ENCODE measurements at regions not wholly inside any gene's neighbourhood (a gene's known extent, or its start where the extent isn't known, plus 50 kb on each side); places are given as distances from the start of the nearest gene placed in this dataset.

DNA sequence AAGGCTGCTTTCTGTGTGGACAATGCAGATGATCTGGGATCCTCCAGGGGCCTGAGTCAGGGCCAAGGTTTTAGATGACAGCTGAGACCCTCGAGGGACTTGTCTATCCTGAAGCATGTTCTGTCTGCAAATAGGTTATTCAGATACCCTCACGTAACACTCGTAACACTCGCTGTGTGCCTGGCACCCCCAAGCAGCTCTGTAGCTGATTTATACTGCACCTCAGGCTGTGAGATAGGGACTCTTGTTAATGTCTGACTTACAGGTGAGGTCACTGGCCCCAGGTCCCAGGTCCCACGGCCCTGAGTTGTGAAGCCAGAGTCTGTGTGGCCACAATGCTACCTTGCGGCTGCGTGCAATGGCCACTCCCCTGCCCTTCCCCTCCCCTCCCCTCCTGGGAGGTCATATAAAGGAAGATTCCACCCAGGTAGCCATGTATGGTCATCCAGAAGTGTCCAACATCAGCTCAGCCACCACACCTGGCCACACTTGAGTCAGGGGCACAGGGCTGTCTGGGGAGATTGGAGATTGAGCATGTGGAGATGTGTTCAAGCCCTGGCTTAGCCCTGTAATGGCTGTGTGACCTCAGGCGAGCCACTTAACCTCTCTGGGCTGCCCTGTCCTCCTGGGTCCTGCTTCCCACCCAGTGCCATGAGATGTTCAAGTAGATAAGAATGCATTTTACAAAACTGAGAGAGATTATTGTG lies 687.7 kb downstream of the MATN1 start:
- Histone ChIP-seq H3K27ac (ENCODE audit: low read depth in 2 of 2, low read length in 2 of 2) (no peak overlapping the region), H3K36me3 (ENCODE audit: control insufficient read depth in 2 of 2, insufficient read depth in 2 of 2, low read length in 2 of 2) (no peaks in the 10 kb centered on the region), H3K4me1 (ENCODE audit: control insufficient read depth in 2 of 2, insufficient read depth in 2 of 2, low read length in 2 of 2) (peaks cover 7 to 10% of the 10 kb centered on the region in 2 donors)

DNA sequence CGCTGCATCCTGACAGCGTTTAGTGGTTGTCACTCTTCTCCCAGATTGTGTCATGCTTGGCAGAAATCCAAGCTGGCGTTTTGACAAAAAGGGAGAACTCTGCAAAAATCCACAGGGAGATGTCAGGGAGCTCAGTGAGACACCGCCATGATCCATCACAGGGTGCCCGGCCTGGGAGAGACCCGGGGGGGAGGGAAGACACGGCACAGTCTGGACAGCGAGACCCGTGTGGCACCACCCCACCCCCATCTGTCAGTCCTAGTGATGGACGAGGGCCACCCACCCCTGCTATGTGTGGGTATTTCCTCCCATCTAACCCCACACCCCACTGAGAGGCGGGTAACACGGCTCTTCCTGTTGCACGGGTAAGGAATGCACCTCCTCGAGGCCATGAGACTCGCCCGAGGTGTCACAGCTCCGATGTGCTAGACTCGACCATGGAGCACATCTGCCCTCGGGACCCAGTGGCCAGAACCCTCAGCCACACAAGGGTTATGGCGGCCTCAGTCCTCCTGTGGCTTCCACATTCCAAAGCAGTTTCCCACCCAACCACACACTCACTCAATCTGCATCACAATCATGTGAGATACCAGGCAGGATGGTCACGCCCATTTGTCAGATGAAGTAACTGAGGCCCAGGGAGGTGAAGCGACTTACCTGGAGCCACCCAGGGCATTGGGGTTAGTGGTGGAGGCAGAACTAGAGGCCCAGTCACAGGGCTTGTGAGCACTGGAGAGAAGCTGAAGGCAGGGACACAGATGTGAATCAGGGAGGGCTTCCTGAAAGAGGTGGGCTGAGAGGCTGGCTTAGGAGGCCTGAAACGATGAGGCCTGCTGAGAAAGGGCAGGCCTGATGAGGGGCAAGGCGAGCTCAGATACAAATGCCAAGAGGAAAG lies 688.5 kb downstream of the MATN1 start:
- Histone ChIP-seq H3K27me3 (ENCODE audit: control insufficient read depth in 2 of 2, insufficient read depth in 2 of 2, low read length in 2 of 2) (no peaks in the 10 kb centered on the region), H3K9ac (ENCODE audit: low read depth in 1 of 2, low read length in 2 of 2) (no peak overlapping the region), H3K4me1 (ENCODE audit: control insufficient read depth in 2 of 2, insufficient read depth in 2 of 2, low read length in 2 of 2) (peaks cover 7 to 10% of the 10 kb centered on the region in 2 donors), H3K4me3 (ENCODE audit: low read length in 2 of 2) (no peak overlapping the region), H3K36me3 (ENCODE audit: control insufficient read depth in 2 of 2, insufficient read depth in 2 of 2, low read length in 2 of 2) (no peaks in the 10 kb centered on the region), H3K27ac (ENCODE audit: low read depth in 2 of 2, low read length in 2 of 2) (no peak overlapping the region), H3K9me3 (ENCODE audit: control insufficient read depth in 2 of 2, low read length in 2 of 2) (peaks cover 0 to 2% of the 10 kb centered on the region in 2 donors)

More for the DNA sequence above, 687.7 kb downstream of the MATN1 start:
- no peaks in the 10 kb centered on the region for H3K27me3 ChIP-seq (ENCODE audit: control insufficient read depth in 2 of 2, insufficient read depth in 2 of 2, low read length in 2 of 2)
- H3K9me3 ChIP-seq (ENCODE audit: control insufficient read depth in 2 of 2, low read length in 2 of 2) = peaks cover 0 to 2% of the 10 kb centered on the region in 2 donors
- H3K4me3 ChIP-seq (ENCODE audit: low read length in 2 of 2) = no peak overlapping the region
- no peak overlapping the region for H3K9ac ChIP-seq (ENCODE audit: low read depth in 1 of 2, low read length in 2 of 2)

DNA sequence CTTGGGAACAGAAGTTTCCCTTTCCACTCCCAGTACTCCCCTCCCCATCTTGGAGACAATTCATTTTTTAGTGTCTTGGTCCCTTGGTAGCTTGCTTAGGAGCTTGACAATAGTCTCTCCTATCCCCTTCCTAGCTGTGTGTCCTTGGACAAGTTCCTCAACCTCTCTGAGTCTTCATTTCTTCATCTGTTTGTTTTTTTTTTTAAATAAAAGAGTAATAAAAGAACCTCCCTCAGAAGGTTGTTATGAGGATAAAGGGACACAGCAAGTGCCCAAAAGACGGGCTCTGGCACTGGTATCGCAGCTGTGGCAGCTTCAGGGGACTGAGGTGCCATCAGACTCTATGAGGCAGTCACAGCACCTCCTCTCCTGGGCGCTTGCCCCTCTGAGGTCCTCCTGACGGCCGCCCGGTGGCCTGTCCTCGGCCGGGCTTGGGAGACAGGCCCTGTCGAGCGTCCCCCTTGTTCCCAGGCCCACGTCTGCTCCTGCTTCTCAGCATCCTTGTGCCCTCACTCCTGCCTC lies 689.2 kb downstream of the MATN1 start:
- Histone ChIP-seq H3K4me3 (ENCODE audit: low read length in 2 of 2) (no peak overlapping the region), H3K9me3 (ENCODE audit: control insufficient read depth in 2 of 2, low read length in 2 of 2) (peaks cover 0 to 2% of the 10 kb centered on the region in 2 donors), H3K36me3 (ENCODE audit: control insufficient read depth in 2 of 2, insufficient read depth in 2 of 2, low read length in 2 of 2) (no peaks in the 10 kb centered on the region), H3K4me1 (ENCODE audit: control insufficient read depth in 2 of 2, insufficient read depth in 2 of 2, low read length in 2 of 2) (peaks cover 4 to 6% of the 10 kb centered on the region in 2 donors), H3K27me3 (ENCODE audit: control insufficient read depth in 2 of 2, insufficient read depth in 2 of 2, low read length in 2 of 2) (peaks cover 0 to 2% of the 10 kb centered on the region in 2 donors), H3K27ac (ENCODE audit: low read depth in 2 of 2, low read length in 2 of 2) (no peak overlapping the region), H3K9ac (ENCODE audit: low read depth in 1 of 2, low read length in 2 of 2) (no peak overlapping the region)

DNA sequence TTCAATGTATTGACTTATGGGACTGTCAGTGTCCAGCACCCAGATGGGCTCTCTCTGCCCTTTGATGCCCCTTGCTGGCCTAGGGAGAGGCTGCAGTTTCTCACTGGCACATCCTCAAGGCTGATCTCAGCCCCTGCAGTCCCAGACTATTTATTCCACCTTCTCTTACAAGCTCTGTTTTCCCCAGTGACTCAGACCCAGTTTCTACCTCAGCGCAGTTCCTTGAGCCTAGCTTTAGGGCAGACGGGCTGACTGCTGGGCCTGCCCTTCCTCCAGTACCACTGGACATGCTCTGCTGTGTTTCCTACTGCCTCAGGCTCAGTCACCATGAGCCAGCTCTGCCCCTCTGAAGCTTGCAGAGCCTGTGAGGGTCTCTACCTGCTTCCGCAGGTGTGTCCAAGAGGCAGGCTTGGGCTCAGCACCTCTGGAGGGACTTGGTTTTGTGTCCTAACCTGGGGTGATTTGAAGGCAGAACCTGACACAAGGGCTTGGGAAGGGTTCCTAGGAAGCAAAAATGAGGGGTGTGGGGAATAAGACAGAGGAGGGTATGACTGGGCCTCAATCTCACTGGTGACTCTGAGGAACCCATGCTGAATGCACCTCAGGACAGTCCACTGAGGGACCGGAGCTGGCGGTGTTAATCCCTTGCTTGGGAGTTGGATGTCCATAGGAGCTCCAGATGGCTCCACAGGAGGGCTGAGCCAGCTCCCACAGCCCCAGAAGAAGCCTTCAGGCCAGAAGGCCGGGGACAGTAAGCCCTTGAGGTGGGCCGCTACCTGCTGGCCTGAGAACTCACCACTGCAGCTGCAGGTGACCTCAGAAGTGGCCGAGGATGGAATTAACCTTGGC lies 689.9 kb downstream of the MATN1 start:
- peaks cover 0 to 2% of the 10 kb centered on the region in 2 donors for H3K9me3 ChIP-seq (ENCODE audit: control insufficient read depth in 2 of 2, low read length in 2 of 2)
- no peak overlapping the region for H3K27ac ChIP-seq (ENCODE audit: low read depth in 2 of 2, low read length in 2 of 2)
- peaks cover 0 to 6% of the 10 kb centered on the region in 2 donors for H3K4me1 ChIP-seq (ENCODE audit: control insufficient read depth in 2 of 2, insufficient read depth in 2 of 2, low read length in 2 of 2)
- H3K36me3 ChIP-seq (ENCODE audit: control insufficient read depth in 2 of 2, insufficient read depth in 2 of 2, low read length in 2 of 2) = no peaks in the 10 kb centered on the region
- H3K27me3 ChIP-seq (ENCODE audit: control insufficient read depth in 2 of 2, insufficient read depth in 2 of 2, low read length in 2 of 2) = peaks cover 0 to 2% of the 10 kb centered on the region in 2 donors
- H3K4me3 ChIP-seq (ENCODE audit: low read length in 2 of 2) = no peak overlapping the region
- H3K9ac ChIP-seq (ENCODE audit: low read depth in 1 of 2, low read length in 2 of 2) = no peak overlapping the region

DNA sequence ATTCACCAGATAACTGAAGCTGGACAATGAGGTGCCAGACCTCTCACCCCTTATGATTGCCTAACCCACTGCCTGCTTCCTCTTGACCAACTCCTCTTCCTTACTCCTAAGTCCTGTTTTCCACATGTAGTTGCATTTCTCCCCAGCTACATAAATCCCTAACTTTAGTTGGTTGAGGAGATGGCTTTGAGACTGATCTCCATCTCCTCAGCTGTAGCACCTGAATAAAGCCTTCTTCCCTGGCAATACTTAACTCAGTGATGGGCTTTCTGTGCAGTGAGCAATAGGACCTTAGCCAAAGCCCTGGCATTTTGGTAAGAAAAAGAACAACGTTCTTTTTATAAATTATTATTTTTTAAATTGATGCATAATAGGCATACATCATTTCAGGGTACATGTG lies 691.1 kb downstream of the MATN1 start:
- H3K9me3 ChIP-seq (ENCODE audit: control insufficient read depth in 2 of 2, low read length in 2 of 2) = peaks cover 0 to 2% of the 10 kb centered on the region in 2 donors
- no peak overlapping the region for H3K4me3 ChIP-seq (ENCODE audit: low read length in 2 of 2)
- H3K36me3 ChIP-seq (ENCODE audit: control insufficient read depth in 2 of 2, insufficient read depth in 2 of 2, low read length in 2 of 2) = no peaks in the 10 kb centered on the region
- H3K9ac ChIP-seq (ENCODE audit: low read depth in 1 of 2, low read length in 2 of 2) = no peak overlapping the region
- no peak overlapping the region for H3K27ac ChIP-seq (ENCODE audit: low read depth in 2 of 2, low read length in 2 of 2)
- no peaks in the 10 kb centered on the region for H3K4me1 ChIP-seq (ENCODE audit: control insufficient read depth in 2 of 2, insufficient read depth in 2 of 2, low read length in 2 of 2)
- H3K27me3 ChIP-seq (ENCODE audit: control insufficient read depth in 2 of 2, insufficient read depth in 2 of 2, low read length in 2 of 2) = peaks cover 0 to 2% of the 10 kb centered on the region in 2 donors

DNA sequence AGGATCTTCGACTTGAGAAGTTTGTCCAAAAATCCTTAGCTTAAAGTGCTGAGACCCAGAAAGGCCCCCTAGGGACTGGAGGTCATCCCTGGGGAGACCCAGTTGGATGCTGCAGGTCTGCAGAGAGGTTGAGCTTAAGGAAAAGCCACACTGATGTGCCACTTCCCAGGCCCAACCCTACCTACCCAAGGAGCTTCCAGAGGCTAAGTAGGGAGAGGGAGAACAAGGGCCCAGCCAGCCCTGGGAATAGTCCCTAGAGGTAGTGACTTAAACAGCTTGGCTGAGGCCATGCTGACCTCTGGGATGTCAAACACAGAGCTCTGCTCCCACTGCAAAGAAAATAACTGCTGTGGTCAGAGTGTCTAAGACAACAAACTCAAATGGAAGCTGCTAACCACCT lies 693.7 kb downstream of the MATN1 start:
- Histone ChIP-seq H3K4me1 (ENCODE audit: control insufficient read depth in 2 of 2, insufficient read depth in 2 of 2, low read length in 2 of 2) (no peaks in the 10 kb centered on the region), H3K9me3 (ENCODE audit: control insufficient read depth in 2 of 2, low read length in 2 of 2) (peaks cover 0 to 2% of the 10 kb centered on the region in 2 donors), H3K36me3 (ENCODE audit: control insufficient read depth in 2 of 2, insufficient read depth in 2 of 2, low read length in 2 of 2) (no peaks in the 10 kb centered on the region), H3K27me3 (ENCODE audit: control insufficient read depth in 2 of 2, insufficient read depth in 2 of 2, low read length in 2 of 2) (peaks cover under 1 to 2% of the 10 kb centered on the region in 2 donors), H3K4me3 (ENCODE audit: low read length in 2 of 2) (no peak overlapping the region), H3K27ac (ENCODE audit: low read depth in 2 of 2, low read length in 2 of 2) (no peak overlapping the region), H3K9ac (ENCODE audit: low read depth in 1 of 2, low read length in 2 of 2) (no peak overlapping the region)

DNA sequence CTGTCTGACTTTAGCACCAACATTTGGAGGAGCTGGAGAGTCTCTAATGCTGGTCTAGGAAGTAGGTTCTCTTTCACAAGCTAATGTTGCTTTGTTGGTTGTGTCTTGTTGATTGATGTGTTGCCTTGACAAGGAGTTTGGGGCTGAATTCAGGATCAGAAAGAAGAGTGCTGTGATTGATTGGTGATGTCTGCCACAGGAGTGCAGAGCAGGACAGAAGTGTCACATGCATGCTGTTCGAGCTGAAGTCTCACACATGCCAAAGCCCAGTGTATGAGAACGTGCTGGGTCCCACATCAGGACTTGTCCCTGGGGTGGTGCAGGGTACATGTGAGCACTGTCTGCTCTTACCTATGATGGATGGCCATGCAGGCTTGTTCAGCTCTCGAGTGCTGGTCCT lies 694.4 kb downstream of the MATN1 start:
- Histone ChIP-seq H3K9me3 (ENCODE audit: control insufficient read depth in 2 of 2, low read length in 2 of 2) (peaks cover 0 to 2% of the 10 kb centered on the region in 2 donors), H3K9ac (ENCODE audit: low read depth in 1 of 2, low read length in 2 of 2) (no peak overlapping the region), H3K4me3 (ENCODE audit: low read length in 2 of 2) (no peak overlapping the region), H3K36me3 (ENCODE audit: control insufficient read depth in 2 of 2, insufficient read depth in 2 of 2, low read length in 2 of 2) (no peaks in the 10 kb centered on the region), H3K27me3 (ENCODE audit: control insufficient read depth in 2 of 2, insufficient read depth in 2 of 2, low read length in 2 of 2) (peaks cover 2 to 4% of the 10 kb centered on the region in 2 donors), H3K4me1 (ENCODE audit: control insufficient read depth in 2 of 2, insufficient read depth in 2 of 2, low read length in 2 of 2) (no peaks in the 10 kb centered on the region), H3K27ac (ENCODE audit: low read depth in 2 of 2, low read length in 2 of 2) (no peak overlapping the region)

DNA sequence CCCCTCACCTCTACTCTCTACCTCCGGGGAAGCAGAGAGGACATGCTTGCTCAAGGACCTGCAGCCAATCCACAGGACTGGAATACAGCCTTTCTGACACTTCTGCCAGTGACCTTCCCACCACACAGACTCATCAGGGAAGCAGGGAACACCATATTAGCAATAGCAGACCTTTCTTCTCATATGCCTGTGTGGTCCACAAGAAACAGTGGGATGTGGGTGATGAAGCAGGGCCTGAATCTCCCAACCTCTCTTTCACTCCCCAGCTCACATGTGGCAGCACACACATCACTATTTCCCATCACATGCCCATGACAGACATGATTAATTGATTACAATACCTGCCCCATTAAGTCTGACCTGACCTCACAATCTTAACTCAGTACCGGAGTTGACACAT lies 695.1 kb downstream of the MATN1 start:
- Histone ChIP-seq H3K27me3 (ENCODE audit: control insufficient read depth in 2 of 2, insufficient read depth in 2 of 2, low read length in 2 of 2) (peaks cover 2 to 4% of the 10 kb centered on the region in 2 donors), H3K36me3 (ENCODE audit: control insufficient read depth in 2 of 2, insufficient read depth in 2 of 2, low read length in 2 of 2) (no peaks in the 10 kb centered on the region), H3K4me3 (ENCODE audit: low read length in 2 of 2) (no peak overlapping the region), H3K9ac (ENCODE audit: low read depth in 1 of 2, low read length in 2 of 2) (no peak overlapping the region), H3K27ac (ENCODE audit: low read depth in 2 of 2, low read length in 2 of 2) (no peak overlapping the region), H3K9me3 (ENCODE audit: control insufficient read depth in 2 of 2, low read length in 2 of 2) (peaks cover 0 to 2% of the 10 kb centered on the region in 2 donors), H3K4me1 (ENCODE audit: control insufficient read depth in 2 of 2, insufficient read depth in 2 of 2, low read length in 2 of 2) (no peaks in the 10 kb centered on the region)

DNA sequence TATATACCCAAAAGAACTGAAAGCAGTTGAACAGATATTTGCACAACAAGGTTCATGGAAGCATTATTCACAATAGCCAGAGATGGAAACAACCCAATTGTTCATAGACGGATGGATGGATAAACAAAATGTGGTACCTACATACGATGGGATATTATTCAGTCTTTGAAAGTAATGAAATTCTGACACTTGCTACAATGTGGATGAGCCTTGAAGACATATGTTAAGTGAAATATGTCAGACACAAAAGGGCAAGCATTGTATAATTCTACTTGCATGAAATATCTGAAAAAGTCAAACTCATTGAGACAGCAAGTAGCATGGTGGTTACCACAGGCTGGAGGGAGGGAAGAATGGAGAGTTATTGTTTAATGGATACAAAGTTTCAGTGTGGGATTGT lies 696.1 kb downstream of the MATN1 start:
- Histone ChIP-seq H3K27me3 (ENCODE audit: control insufficient read depth in 2 of 2, insufficient read depth in 2 of 2, low read length in 2 of 2) (peaks cover 2 to 4% of the 10 kb centered on the region in 2 donors), H3K36me3 (ENCODE audit: control insufficient read depth in 2 of 2, insufficient read depth in 2 of 2, low read length in 2 of 2) (no peaks in the 10 kb centered on the region), H3K4me1 (ENCODE audit: control insufficient read depth in 2 of 2, insufficient read depth in 2 of 2, low read length in 2 of 2) (no peaks in the 10 kb centered on the region), H3K9ac (ENCODE audit: low read depth in 1 of 2, low read length in 2 of 2) (no peak overlapping the region), H3K27ac (ENCODE audit: low read depth in 2 of 2, low read length in 2 of 2) (no peak overlapping the region), H3K9me3 (ENCODE audit: control insufficient read depth in 2 of 2, low read length in 2 of 2) (peaks cover 0 to 1% of the 10 kb centered on the region in 2 donors), H3K4me3 (ENCODE audit: low read length in 2 of 2) (no peak overlapping the region)

Measured in mucosa of rectum (tissue), 2 donors.